GM18873 (cell line): ENCODE measurements at regions not wholly inside any gene's neighbourhood (a gene's known extent, or its start where the extent isn't known, plus 50 kb on each side); places are given as distances from the start of the nearest gene placed in this dataset.

ENCODE experiments used
- ATAC-seq: cut with Tn5 transposase; IDR thresholded peaks from one replicate; pipeline ENCODE4 v1.9.1; 2021; ENCODE audit warnings: mild to moderate bottlenecking, moderate library complexity, moderate number of reproducible peaks; ENCODE audit not compliant: unreplicated experiment, low FRiP score

DNA sequence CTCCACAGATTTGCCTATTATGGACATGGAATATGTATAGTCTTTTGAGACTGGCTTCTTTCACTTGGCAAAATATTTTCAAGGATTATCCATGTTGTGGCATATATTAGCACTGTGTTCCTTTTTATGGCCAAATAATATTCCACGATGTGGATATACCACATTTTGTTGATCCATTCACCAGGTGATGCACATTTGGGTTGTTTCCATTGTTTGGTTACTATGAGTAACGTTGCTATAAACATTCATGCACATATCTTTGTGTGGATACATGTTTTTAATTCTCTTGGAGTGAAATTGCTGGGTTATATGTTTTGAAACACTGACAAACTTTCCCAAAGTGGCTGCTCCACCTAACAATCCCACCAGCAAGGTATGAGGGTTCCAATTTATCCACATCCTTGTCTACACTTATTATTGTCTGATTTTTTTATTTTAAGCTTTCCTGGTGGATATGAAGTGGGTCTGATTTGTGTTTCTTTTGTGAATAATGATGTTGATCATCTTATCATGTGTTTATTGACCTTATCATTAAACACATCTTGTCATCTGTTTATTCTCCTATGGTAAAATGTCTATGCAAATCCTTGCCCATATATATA is 116.2 kb upstream of the FRMD6 start:
- ATAC-seq: no peak

DNA sequence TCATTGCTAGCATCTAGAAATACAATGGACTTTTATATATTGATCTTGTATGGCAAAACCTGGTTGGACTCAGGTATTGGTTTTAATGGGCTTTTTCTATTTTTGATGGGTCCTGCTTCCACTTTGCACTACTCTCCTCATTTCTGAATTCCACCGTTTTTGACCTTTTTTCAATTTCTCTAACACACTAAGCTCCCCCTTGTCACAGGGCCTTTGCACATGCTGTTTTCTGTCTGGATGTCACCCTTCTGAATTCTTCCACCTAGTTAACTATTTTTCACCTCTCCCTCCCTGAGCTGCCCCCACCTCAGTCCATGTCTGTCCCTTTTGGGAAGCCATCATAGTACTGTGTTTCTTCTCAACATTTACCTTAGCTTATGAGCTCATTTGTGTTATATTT is 112.7 kb upstream of the FRMD6 start:
- ATAC-seq: no peak

DNA sequence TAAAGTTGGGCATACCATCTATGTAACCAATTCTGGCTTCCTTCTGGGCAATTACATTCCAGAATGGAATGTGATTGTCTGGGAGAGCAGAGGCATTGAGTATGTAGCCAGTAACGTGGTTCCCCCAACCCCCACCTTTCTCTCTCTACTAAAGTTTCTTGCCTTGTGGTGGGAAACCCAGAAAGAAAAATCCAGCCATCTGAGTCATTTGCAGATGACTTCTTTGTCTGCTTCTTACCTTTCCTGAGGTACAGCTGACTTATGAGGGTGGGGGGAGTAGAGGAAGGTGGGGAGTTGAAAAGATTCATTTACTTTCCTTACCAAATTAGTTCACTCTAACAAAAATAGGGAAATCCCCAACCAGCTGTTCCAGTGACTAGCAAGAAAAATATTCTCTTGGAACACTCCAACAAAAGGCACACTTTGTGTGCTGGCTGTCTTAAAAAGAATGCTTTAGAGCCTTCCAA is 112.1 kb upstream of the FRMD6 start:
- no peak for ATAC-seq

DNA sequence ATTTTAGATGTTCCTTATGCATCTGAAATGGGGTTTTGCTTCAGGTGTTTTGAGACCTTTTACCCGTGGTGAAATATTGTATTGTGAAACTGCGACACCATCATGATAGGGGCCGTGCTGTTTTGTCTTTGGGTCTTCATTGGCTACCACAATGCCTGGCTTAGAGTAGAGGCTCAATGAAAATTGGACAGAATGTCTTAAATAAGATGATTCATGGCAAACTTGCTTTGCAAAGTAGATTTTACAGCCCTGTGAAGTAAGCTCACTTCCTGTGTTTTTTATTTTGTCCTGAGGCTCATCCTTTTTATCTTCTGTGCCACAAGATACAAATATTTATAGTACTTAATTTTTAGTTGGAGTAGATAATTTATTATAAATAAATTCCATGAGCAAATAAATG is 111.3 kb upstream of the FRMD6 start:
- ATAC-seq: no peak

DNA sequence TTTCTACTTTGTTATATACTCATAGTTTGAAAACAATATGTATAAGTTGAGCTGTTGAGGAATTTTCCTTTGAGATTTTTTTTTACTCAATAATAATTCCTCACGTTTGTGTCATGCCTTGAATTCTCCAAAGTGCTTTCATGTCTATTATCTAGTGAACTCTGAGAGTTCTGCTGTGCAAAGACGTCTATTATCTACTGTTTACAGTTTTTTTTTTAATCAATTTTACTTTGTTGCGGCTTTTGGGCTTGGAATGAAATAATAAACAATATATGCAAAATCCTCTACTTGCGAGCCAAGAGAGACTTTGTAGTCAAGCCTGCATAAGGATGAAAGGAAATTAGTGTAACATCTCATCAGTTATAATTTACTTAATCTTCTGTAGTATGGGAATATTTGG is 107.2 kb upstream of the FRMD6 start:
- no peak for ATAC-seq

DNA sequence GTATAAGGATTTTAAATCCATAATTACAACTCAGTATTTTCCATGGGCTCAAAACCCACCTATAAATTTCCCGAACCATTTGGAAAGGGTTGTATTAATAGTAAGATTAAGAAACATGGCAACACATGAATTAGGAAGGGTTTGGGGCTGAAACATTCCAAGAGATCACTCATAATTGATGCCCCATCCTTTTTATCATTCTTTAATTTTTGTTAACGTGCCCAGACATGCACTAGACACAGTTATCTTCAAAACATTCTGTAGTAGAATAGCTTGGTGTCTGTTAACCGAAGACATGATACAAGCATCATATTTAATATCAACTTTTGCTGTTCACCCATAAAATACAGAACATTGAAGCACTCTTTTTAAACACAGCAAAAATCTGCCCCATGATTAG is 106.8 kb upstream of the FRMD6 start:
- no peak for ATAC-seq

DNA sequence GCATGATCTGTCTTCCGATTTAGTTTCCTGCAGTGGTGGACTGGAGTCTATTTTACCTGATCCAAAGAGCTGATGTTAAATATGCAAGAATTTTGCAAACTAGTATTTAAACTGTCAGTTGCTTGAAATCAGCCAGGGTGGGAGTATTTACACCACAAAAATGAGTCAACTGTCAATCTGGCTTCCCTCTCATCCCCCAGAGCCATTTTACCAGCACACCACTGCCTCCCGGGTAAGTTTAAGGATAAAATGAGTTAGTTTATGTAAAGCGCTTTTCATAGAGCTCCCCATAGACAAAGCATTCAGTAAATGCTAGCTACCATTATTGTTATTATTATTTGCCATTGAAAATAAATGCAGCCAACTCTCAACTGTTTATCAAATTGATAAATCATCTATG is 106.3 kb upstream of the FRMD6 start:
- ATAC-seq: no peak

DNA sequence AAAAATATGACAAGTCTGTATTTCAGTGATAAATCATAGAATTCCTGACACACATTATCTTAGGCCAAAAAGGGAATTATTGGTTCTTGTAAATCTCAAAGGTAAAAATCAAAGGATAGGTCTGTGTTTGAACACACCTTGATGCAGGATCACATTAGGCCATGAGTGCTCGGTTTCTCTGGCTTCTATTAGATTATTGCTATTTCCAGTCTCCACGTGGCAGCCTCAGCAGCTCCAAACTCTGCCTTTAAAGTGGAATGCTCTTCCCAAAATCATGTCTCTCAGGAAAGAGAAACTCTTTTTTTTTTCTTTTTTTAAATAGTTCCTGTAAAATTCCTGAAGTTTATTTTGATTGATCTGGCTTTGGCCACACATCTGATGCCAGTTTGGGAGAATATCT is 105.6 kb upstream of the FRMD6 start:
- no peak for ATAC-seq

DNA sequence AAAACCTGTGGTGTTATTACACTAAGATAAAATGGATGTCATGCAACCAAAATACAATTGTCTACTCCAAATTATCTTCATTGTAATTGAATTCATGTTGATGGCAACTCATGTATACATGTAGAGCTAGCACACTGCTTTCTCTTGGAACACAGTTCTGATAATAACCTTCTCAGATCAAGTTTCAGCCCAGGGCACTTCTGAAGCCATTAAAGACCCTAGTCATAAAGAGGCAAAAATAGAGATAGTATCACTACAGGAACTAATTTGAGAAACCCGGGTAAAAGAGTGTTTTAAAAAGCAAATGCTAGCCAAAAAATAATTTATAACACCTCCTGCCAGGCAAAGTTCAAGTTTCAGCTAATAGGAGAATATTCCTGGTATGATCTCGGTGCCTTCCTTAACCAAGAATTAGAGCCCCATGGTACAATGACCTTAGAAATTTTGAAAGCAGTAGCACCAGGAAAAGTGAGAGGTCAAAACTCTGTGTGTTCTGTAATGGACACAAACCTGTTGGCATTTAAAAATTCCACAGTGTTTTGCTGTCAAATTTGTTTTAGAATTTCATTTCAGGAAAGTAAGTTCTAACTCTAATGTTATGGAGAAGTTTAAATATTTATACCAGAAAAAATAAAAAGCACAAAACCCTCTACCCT is 105.0 kb upstream of the FRMD6 start:
- ATAC-seq: no peak

DNA sequence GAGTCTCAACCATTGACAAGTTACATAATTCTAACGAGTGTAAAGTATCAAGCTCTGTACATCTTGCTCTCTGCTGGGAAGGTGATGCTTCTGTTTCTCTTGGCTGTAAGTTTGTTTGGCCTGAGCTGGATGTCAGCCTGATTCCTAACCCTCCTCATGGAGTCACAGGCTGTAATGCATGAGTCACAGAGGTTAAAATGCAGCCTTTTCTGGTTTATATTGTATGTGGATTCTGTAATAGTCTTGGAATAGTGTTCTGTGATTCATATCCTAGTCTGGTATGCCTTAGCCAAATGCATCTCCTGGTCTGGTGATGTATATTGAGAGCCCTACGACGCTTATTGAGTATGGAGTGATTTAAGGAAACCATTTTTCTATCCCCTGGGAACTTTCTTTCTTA is 104.5 kb upstream of the FRMD6 start:
- ATAC-seq: no peak

DNA sequence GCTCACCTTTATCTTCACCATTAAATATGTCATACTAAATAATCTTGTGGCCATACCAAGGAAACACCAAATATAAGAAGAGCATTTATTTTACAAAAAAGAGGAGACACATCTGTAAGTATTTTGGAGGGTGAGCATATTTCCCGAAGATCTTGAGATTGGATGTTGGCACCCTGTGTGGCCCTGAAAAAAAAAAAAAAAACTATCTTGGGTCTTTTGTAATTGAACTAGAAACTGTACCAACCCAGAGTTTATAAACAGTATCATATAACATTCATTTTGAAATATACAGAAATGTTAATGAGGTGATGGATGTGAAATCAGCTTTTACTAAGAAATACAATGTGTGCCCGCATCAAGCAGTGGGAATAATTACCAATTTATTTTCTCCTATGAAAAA is 104.0 kb upstream of the FRMD6 start:
- no peak for ATAC-seq

DNA sequence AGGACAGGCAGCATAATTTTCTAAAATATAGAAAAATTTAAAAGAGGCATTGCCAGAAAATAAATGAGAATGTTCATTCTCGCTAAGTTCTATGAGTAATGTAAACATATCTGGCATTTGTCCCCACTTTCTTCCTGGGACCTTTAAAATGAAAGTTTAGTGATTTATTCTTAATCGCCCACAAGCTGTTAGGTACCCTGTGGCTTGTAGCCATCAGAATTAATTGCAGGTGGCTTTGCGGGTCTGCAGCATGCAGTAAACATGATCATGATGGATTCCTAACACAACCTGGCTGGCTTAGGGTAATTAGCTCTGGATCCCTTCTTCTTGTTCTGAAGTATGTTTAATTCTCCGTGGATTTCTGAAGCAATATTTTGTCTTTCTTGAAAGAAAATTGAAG is 103.5 kb upstream of the FRMD6 start:
- ATAC-seq: no peak

DNA sequence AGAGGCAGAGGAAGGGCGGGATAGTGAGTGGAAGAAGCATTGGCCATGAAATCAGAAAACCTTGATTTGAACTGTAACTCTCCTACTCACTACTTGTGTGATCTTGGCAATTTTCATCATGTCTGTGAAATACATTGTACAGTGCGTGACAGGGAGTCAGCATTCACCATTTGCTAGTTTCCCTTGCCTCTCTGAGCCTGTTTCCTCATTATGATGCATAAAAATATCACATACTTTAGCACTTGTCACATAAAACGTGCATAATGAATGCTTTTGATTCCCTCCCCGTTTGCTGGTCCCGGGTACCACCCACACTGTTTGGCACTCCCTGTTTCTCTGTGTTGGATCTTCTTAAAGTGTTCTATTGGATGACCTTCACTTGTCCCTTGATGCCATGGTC is 101.1 kb upstream of the FRMD6 start:
- no peak for ATAC-seq

DNA sequence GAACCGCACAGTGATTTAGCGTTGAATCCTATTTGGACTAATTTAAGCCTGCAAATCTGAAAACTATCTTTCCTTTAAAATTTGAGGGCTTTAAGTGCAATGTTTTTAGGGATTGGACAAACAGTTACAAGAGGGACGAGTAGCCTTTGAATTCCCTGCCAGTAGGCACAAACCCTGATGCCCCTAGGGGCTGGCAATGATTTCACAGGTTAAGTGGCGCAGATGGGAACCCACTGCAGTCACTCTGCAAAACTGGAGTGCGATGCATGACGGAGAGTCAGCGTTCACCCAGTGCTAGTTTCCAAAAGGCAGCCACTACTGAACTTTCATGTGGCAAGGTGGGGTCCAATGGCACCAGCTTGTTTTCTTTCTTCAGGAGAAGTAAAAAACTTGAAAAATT is 99.4 kb upstream of the FRMD6 start:
- ATAC-seq: no peak

DNA sequence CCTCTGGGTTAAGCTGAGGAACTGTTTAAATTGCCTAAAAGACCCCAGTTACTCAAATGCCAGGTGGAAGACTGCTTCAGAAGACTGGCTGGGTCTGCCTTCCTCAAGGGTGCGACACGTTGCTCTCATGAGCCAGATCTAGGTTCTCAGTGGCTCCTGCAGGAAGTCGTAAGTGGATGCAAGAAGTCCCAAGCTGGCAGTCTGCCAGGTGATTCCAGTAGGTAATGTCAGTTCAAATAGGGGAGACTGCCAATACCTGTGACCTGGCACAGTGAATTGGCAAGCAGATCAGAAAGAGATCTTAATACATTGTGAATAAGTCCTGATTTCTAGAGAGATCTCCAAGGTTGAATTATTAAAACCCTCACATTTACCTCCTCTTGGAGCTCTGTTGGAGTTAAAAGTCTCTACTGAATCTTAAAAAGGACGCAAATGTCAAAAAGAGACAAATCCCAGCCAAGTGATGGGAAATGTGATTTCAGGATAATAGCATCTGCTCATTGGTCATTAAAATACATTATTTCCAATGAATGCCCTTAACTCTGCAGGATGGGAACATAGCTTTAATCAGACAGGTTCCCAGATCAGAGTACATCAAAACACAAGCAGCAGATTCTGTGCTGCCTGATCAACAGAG is 98.8 kb upstream of the FRMD6 start:
- ATAC-seq: no peak

DNA sequence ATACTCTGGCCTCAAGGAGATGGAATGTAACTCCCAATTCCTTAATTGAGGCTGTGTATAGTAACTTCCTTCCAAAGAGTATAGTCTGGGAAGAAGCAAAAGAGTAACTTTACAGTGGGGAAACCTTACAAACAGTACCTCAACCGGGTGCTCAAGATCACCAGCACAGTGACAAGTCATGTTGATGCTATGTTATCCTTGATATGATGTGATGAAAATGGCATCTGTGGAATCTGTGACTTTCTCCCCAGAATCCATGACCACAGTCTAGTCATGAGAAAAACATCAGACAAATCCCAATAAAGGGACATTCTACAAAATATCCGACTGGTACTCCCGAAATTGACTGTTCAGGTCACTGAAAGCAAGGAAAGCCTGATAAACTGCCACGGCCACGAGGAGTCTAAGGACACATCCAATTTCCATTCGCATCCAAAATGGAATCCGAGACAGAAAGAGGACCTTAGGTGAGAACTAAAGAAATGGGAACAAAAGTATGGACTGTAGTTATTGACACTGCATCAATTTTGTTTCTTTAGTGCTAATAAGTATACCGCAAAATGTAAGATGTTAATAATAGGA is 97.3 kb upstream of the FRMD6 start:
- no peak for ATAC-seq

DNA sequence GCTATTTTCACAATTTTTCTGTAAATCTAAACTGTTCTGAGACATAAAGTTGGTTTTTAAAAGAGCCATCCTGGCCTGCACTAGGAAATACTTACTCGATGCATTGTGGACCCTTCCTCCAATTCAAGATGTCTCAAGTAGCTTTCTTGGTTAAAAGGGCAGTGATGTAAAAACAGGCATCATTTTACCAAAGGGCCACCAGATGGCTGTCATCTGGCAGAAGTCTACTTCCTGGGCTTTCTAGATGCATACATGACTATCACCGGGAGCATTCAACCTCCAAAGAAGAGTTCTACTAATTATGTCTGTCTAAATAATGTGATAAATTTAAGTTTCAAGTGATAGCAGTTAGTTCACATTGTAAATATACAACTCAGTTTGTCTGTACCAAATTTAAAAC is 96.8 kb upstream of the FRMD6 start:
- ATAC-seq: no peak

DNA sequence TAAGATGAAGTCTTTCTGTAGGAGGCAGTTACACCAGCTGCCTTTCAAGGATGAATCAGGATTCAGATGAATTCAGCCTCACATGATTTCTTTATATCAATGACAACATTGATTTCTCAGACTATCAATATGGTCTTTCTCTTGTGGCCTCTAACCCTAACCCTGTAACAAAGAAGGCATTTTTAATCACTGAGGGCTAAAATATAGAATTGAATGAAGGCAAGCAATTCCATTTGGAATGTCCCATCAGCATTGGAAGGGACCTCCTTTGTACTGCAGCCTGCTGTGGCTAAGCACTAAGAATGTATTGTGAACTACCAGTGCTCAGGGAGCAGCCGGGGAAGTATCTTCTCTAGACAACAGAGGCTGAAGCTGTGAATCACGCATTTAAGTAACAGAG is 90.6 kb upstream of the FRMD6 start:
- ATAC-seq: no peak

DNA sequence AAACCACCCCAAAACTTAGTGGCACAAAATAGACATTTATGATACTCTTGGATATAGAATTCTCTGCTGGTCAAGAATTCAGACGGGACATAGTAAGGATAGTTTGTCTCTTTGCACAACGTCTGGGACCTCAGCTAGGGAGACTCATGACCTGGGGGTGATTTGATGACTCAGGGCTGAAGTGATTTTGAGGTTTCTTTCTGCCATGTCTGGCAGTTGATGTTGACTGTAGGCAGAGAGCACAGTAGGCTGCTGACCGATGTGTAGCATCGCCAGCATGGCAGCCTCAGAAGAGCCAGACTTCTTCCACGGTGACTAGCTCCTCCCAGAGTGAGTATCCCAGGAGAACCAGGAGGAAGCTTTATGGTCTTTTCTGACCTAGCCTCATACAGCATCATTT is 88.9 kb upstream of the FRMD6 start:
- no peak for ATAC-seq

DNA sequence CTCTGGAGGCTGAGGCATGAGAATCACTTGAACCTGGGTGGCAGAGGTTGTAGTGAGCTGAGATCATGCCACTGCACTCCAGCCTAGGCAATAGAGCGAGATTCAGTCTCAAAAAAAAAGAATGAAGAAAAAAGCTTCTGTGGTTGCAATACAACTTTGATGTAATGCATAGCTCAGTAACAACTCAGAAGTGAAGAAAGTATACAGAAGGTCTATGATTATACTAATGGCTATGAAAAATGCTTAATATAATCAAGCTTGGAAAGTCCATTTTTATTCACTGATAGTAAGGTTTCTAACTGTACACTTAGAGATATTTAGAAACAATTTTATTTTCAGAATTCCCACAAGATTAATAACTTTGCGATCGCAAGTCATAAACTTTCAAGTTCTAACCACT is 88.2 kb upstream of the FRMD6 start:
- ATAC-seq: no peak

DNA sequence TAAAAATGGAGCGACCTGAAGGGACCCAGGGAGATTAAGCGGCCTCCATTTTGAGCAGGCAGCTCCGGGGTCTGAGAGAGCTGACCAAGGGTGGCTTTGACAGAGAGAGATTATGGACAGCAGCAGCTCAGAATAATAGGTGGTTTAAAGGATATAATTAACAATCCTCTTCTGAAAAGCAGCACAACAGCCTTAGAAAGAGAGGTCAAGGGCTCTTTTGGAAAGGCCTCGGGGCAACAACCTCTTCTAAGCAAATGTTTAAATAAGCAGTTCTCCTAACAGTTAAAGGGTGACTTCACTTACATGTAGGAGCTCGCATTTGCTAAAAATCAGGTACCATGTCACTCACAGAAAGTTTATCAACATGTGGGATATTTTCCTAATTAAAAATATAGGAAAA is 87.2 kb upstream of the FRMD6 start:
- no peak for ATAC-seq
